ENCODE measurements at regions not wholly inside any gene's neighbourhood (a gene's known extent, or its start where the extent isn't known, plus 50 kb on each side); places are given as distances from the start of the nearest gene placed in this dataset.
A peak's percentile ranks its signal among the peaks of the same experiment; 100 is the strongest.

GRCh38 chr6:67886840-67887292 lies 748.2 kb upstream of the ADGRB3 start (continued):
- TF ChIP-seq THRAP3 (IDR thresholded peaks at IDR 0.05; ENCODE audit: borderline replicate concordance) (peak; percentile 59; the same call in 1 of the 2 replicates), TAF7 (tag; IDR thresholded peaks at IDR 0.05) (peak; percentile 53; the same call in 1 of the 2 replicates), TCF3 (CRISPR knock-in tag; IDR thresholded peaks at IDR 0.05) (0 out of 2 replicates have a peak, but pooled peaks have one; percentile 18), SRSF3 (IDR thresholded peaks at IDR 0.05; ENCODE audit: insufficient read depth, low read length) (0 out of 2 replicates have a peak, but pooled peaks have one; percentile 30), SP2 (IDR thresholded peaks at IDR 0.05; ENCODE audit: extremely low read depth, low read depth, low read length, poor library complexity, severe bottlenecking) (no peak), CHD1 (IDR thresholded peaks at IDR 0.05; ENCODE audit: low read length) (peak; percentile 17), CHD4 (IDR thresholded peaks at IDR 0.05; ENCODE audit: insufficient read depth, insufficient replicate concordance, low read depth, low read length, poor library complexity, severe bottlenecking) (no peak), TEAD1 (CRISPR knock-in tag; IDR thresholded peaks at IDR 0.05) (0 out of 4 replicates have a peak, but pooled peaks of 1 of the 2 experiments have one; percentile 48), UBTF (IDR thresholded peaks at IDR 0.05; ENCODE audit: borderline replicate concordance in 1 of 2, low read depth in 2 of 2, low read length in 2 of 2) (peak; percentile 59 to 61; a peak in 1 of 4 replicates), ZNF511 (CRISPR knock-in tag; IDR thresholded peaks at IDR 0.05) (peak; percentile 61; the same call in 1 of the 2 replicates), POLR2G (IDR thresholded peaks at IDR 0.05; ENCODE audit: low read depth, low read length) (peak; percentile 82), GTF2B (IDR thresholded peaks at IDR 0.05; ENCODE audit: extremely low read depth, insufficient read length) (no peak), IRF1 (CRISPR knock-in tag; IDR thresholded peaks at IDR 0.05; ENCODE audit: borderline replicate concordance) (0 out of 2 replicates have a peak, but pooled peaks have one; percentile 45), HEY1 (CRISPR knock-in tag; IDR thresholded peaks at IDR 0.05; ENCODE audit: borderline replicate concordance) (no peak), TRIM25 (IDR thresholded peaks at IDR 0.05; ENCODE audit: borderline replicate concordance) (0 out of 2 replicates have a peak, but pooled peaks have one; percentile 12), CREM (IDR thresholded peaks at IDR 0.05; ENCODE audit: low read depth) (0 out of 2 replicates have a peak, but pooled peaks have one; percentile 23), YBX1 (IDR thresholded peaks at IDR 0.05) (no peak), SIX5 (IDR thresholded peaks at IDR 0.05; ENCODE audit: borderline replicate concordance in 1 of 2, insufficient read depth in 1 of 2, low read depth in 1 of 2, low read length in 2 of 2) (no peak), ATF4 (CRISPR knock-in tag; IDR thresholded peaks at IDR 0.05) (peak; percentile 33; the same call in 1 of the 2 replicates)

Measured in K562 (cell line).